ES-I3 (cell line): ENCODE measurements at regions not wholly inside any gene's neighbourhood (a gene's known extent, or its start where the extent isn't known, plus 50 kb on each side); places are given as distances from the start of the nearest gene placed in this dataset.

Source experiments
- H3K36me3 ChIP-seq: 2 replicates; pipeline ENCODE4 v1.6.1; 2013; ENCODE audit warnings: mild to moderate bottlenecking, low read length, control low read depth, moderate library complexity; ENCODE audit not compliant: insufficient read depth
- H3K4me1 ChIP-seq: 2 replicates; pipeline ENCODE4 v1.6.1; 2013; ENCODE audit warnings: mild to moderate bottlenecking, control low read depth, low read length; ENCODE audit not compliant: insufficient read depth
- H3K9ac ChIP-seq: 2 replicates; pipeline ENCODE4 v1.6.1; 2013; ENCODE audit warnings: low read depth, mild to moderate bottlenecking, low read length, moderate library complexity
- H3K9me3 ChIP-seq: 2 replicates; pipeline ENCODE4 v1.6.1; 2013; ENCODE audit warnings: mild to moderate bottlenecking, low read length, moderate library complexity; ENCODE audit not compliant: control insufficient read depth, insufficient read depth

- Histone ChIP-seq H3K9me3 (no peaks in the 10 kb centered on the region), H3K36me3 (no peaks in the 10 kb centered on the region), H3K9ac (no peak overlapping the region), H3K4me1 (no peaks in the 10 kb centered on the region)
Observed at GRCh38 chr2:52974127-52974526, 793.5 kb upstream of the CHAC2 start.

DNA sequence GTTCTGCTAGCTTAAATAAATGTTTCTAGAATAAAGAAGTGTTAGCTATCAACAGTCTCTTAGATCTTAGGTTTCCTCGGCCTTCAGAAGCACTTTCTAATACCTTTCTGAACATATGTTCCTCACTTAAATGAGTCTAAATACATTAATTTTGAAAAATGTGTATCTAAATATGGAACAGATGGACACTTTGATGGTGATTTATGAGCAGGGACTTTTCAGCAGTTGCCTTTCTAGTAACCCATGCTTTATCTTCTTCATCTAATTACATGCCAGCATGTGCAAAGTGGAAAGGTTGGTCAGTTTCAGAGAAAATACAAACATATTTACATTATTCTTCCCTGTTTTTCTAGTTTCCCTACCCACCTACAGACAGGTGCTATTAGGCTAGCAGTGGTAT is 797.0 kb upstream of the CHAC2 start:
- Histone ChIP-seq H3K36me3 (no peaks in the 10 kb centered on the region), H3K4me1 (no peaks in the 10 kb centered on the region), H3K9me3 (no peaks in the 10 kb centered on the region), H3K9ac (no peak overlapping the region)

DNA sequence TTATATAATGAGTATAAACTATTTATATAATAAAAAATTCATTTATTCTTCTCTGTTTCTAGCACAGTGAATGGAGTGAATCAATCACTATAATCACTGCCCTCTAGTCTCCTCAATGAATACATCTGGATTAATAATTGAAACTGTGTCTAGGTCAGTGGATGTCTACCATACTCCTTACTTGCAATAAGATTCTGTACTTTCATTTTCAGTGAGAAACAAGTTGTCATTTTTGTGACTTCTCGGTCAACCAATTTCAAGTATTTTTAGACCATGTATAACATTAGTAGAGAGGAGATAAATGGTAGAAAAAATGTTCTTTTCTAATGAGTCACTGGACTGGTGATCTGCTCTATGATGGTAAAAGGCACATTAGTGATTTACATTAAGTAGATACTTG is 799.6 kb upstream of the CHAC2 start:
- no peaks in the 10 kb centered on the region for H3K9me3 ChIP-seq

DNA sequence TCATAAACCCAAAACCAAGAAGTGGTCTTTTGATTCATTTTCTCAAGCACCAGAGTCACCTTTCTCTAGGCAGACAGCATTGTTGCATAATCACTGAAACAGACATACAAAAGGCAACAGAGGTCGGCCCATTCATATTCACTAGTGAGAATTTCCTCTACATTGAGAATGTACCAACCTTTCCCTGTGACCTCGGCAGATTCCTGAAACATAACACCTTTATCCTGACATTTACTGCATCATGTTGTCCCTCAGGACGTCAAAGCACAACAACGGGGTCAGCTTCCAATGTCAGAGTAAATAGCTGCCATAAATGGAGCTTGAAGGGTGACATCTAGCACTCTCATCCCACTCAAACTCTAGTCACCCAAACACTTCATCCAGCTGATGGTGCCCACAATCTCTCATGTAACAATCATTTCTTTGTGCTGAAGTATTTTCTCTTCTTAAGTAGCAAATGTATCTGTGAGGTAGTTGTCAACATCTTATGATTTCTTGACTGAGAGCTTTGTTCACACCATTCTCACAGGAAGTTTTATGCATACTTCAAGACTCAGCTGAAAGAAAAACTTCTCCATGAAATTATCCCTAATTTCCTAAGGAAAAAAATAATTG is 802.6 kb upstream of the CHAC2 start:
- H3K36me3 ChIP-seq = no peaks in the 10 kb centered on the region
- H3K9ac ChIP-seq = no peak overlapping the region
- no peaks in the 10 kb centered on the region for H3K9me3 ChIP-seq
- peaks cover 5% of the 10 kb centered on the region; the same call in 1 of the 2 replicates for H3K4me1 ChIP-seq

More for the DNA sequence above, 799.6 kb upstream of the CHAC2 start:
- Histone ChIP-seq H3K4me1 (peaks cover 5% of the 10 kb centered on the region; the same call in 1 of the 2 replicates), H3K36me3 (no peaks in the 10 kb centered on the region), H3K9ac (no peak overlapping the region)

- H3K36me3 ChIP-seq = no peaks in the 10 kb centered on the region
- H3K4me1 ChIP-seq = peaks cover 5% of the 10 kb centered on the region; the same call in 1 of the 2 replicates
- no peak overlapping the region for H3K9ac ChIP-seq
- no peaks in the 10 kb centered on the region for H3K9me3 ChIP-seq
Observed at GRCh38 chr2:52961403-52961802, 806.2 kb upstream of the CHAC2 start.

DNA sequence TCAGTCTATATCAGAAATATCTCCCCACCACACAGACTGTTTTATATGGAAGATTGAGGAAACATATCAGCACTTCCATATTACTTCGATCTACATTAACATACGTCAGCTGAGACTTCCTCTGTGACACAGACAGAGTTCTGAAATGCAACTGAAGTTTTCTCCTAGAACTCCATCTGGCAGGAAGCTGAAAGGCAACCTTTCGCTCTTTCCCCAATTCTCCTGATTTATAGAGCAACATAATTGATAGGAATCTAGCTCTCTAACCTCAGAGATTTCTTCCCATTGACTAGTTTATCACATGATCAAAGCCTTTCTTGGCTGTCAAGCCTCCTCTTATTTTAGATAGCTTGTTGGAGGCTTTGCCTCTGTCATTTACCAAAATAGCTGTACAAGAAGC is 806.7 kb upstream of the CHAC2 start:
- Histone ChIP-seq H3K9ac (no peak overlapping the region), H3K9me3 (no peaks in the 10 kb centered on the region), H3K36me3 (no peaks in the 10 kb centered on the region), H3K4me1 (peaks cover 5% of the 10 kb centered on the region; the same call in 1 of the 2 replicates)

GRCh38 chr2:52959801-52960200 is 807.8 kb upstream of the CHAC2 start:
- Histone ChIP-seq H3K9ac (no peak overlapping the region), H3K36me3 (no peaks in the 10 kb centered on the region), H3K9me3 (no peaks in the 10 kb centered on the region), H3K4me1 (no peaks in the 10 kb centered on the region)

DNA sequence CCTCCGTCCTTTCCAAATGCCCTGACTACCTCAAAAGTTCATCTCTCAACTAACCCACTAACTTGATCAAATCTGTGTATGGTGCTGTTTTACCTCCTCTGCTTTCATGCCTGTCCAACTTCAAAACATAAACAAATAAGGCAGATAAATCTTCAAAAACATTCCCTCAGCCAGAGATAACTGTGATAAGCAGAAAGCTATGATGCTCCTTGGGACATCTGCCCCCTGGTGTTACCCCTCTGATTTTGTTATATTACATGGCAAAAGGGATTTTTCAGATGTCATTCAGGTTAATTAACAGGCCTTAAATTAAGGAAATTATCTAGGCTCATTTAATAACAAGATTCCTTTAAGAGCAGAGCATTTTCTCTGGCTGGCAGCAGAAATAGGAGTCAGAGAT is 810.8 kb upstream of the CHAC2 start:
- H3K9ac ChIP-seq = no peak overlapping the region
- no peaks in the 10 kb centered on the region for H3K36me3 ChIP-seq
- H3K4me1 ChIP-seq = no peaks in the 10 kb centered on the region
- H3K9me3 ChIP-seq = no peaks in the 10 kb centered on the region

GRCh38 chr2:52956118-52956517 is 811.5 kb upstream of the CHAC2 start:
- H3K4me1 ChIP-seq = no peaks in the 10 kb centered on the region
- H3K9ac ChIP-seq = no peak overlapping the region
- H3K36me3 ChIP-seq = no peaks in the 10 kb centered on the region
- H3K9me3 ChIP-seq = no peaks in the 10 kb centered on the region

GRCh38 chr2:52955079-52955478 is 812.5 kb upstream of the CHAC2 start:
- Histone ChIP-seq H3K9me3 (no peaks in the 10 kb centered on the region), H3K9ac (no peak overlapping the region), H3K36me3 (no peaks in the 10 kb centered on the region), H3K4me1 (no peaks in the 10 kb centered on the region)

DNA sequence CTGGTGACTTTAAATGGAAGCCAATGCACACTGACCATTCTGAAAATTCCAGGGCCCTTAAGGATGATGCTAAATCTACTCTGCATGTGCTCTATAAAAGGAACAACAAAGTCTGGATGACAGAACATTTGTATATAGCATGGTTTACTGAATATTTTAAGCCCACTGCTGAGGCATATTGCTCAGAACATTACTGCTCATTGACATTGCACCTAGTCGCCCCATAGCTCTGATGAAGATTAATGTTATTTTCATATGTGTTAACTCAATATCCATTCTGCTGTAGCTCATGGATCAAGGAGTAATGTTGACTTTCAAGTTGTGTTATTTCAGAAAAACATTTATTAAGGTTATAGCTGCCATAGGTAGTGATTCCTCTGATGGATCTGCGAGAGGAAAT is 827.5 kb upstream of the CHAC2 start:
- H3K36me3 ChIP-seq = no peaks in the 10 kb centered on the region
- no peaks in the 10 kb centered on the region for H3K4me1 ChIP-seq
- H3K9ac ChIP-seq = no peak overlapping the region
- H3K9me3 ChIP-seq = peaks cover 6% of the 10 kb centered on the region; the same call in 1 of the 2 replicates

DNA sequence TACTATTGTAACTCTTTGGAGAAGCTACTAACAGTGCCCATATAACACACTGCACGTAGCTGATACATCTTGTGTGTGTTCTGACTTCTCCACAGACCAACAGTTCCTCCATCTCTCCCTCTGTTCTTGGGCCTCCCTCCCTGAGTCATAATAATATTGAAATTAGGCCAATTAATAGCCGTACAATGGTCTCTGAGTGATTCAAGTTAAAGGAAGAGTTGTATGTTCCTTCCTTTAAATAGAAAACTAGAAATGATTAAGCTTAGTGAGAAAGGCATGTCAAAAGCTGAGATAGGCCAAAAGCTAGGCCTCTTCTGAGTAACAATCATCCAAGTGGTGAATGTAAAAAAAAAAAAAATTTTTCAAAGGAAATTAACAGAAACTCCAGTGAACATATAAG is 828.4 kb upstream of the CHAC2 start:
- peaks cover 6% of the 10 kb centered on the region; the same call in 1 of the 2 replicates for H3K9me3 ChIP-seq
- no peaks in the 10 kb centered on the region; the same call in 1 of the 2 replicates for H3K4me1 ChIP-seq
- no peaks in the 10 kb centered on the region for H3K36me3 ChIP-seq
- H3K9ac ChIP-seq = no peak overlapping the region

GRCh38 chr2:52936029-52936428 is 831.6 kb upstream of the CHAC2 start:
- Histone ChIP-seq H3K9ac (no peak overlapping the region), H3K9me3 (no peaks in the 10 kb centered on the region), H3K36me3 (no peaks in the 10 kb centered on the region), H3K4me1 (no peaks in the 10 kb centered on the region; the same call in 1 of the 2 replicates)

- Histone ChIP-seq H3K9ac (no peak overlapping the region), H3K9me3 (no peaks in the 10 kb centered on the region), H3K36me3 (no peaks in the 10 kb centered on the region), H3K4me1 (no peaks in the 10 kb centered on the region; the same call in 1 of the 2 replicates)
Observed at GRCh38 chr2:52934920-52935640, 832.5 kb upstream of the CHAC2 start.

- H3K9ac ChIP-seq = no peak overlapping the region
Observed at GRCh38 chr2:52934323-52934898, 833.2 kb upstream of the CHAC2 start.

More at GRCh38 chr2:52934323-52934898, 833.2 kb upstream of the CHAC2 start:
- no peaks in the 10 kb centered on the region for H3K36me3 ChIP-seq
- no peaks in the 10 kb centered on the region; the same call in 1 of the 2 replicates for H3K4me1 ChIP-seq
- H3K9me3 ChIP-seq = no peaks in the 10 kb centered on the region; the same call in 1 of the 2 replicates
